ENCODE measurements at regions not wholly inside any gene's neighbourhood (a gene's known extent, or its start where the extent isn't known, plus 50 kb on each side); places are given as distances from the start of the nearest gene placed in this dataset.

GRCh38 chr6:80633412-80633811 is 526.9 kb downstream of the BCKDHB start:
- TF ChIP-seq KAT7 (CRISPR knock-in tag; IDR thresholded peaks at IDR 0.05; ENCODE audit: borderline replicate concordance) (no peak), GRHL2 (CRISPR knock-in tag; IDR thresholded peaks at IDR 0.05; ENCODE audit: insufficient replicate concordance, severe bottlenecking) (no peak), OVOL2 (CRISPR knock-in tag; IDR thresholded peaks at IDR 0.05; ENCODE audit: borderline replicate concordance) (no peak), E2F5 (CRISPR knock-in tag; IDR thresholded peaks at IDR 0.05) (no peak), ZNF512 (CRISPR knock-in tag; IDR thresholded peaks at IDR 0.05; ENCODE audit: borderline replicate concordance) (no peak), MXD4 (CRISPR knock-in tag; IDR thresholded peaks at IDR 0.05; ENCODE audit: borderline replicate concordance) (no peak), ELF4 (CRISPR knock-in tag; IDR thresholded peaks at IDR 0.05; ENCODE audit: low read depth) (no peak), SOX15 (CRISPR knock-in tag; IDR thresholded peaks at IDR 0.05) (no peak), GTF2I (CRISPR knock-in tag; conservative IDR thresholded peaks at IDR 0.05) (no peak), HMGA2 (CRISPR knock-in tag; IDR thresholded peaks at IDR 0.05) (no peak), ZSCAN18 (CRISPR knock-in tag; IDR thresholded peaks at IDR 0.05) (no peak), NFE2L1 (CRISPR knock-in tag; IDR thresholded peaks at IDR 0.05) (no peak)
- TF ChIP-seq, protein P1, sequence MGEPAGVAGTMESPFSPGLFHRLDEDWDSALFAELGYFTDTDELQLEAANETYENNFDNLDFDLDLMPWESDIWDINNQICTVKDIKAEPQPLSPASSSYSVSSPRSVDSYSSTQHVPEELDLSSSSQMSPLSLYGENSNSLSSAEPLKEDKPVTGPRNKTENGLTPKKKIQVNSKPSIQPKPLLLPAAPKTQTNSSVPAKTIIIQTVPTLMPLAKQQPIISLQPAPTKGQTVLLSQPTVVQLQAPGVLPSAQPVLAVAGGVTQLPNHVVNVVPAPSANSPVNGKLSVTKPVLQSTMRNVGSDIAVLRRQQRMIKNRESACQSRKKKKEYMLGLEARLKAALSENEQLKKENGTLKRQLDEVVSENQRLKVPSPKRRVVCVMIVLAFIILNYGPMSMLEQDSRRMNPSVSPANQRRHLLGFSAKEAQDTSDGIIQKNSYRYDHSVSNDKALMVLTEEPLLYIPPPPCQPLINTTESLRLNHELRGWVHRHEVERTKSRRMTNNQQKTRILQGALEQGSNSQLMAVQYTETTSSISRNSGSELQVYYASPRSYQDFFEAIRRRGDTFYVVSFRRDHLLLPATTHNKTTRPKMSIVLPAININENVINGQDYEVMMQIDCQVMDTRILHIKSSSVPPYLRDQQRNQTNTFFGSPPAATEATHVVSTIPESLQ (CRISPR knock-in tag; IDR thresholded peaks at IDR 0.05), result no peak
- TF ChIP-seq, protein P2, sequence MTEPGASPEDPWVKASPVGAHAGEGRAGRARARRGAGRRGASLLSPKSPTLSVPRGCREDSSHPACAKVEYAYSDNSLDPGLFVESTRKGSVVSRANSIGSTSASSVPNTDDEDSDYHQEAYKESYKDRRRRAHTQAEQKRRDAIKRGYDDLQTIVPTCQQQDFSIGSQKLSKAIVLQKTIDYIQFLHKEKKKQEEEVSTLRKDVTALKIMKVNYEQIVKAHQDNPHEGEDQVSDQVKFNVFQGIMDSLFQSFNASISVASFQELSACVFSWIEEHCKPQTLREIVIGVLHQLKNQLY (CRISPR knock-in tag; IDR thresholded peaks at IDR 0.05), result no peak
- Mint-ChIP-seq H3K27me3 (ENCODE audit: low read depth) (no peaks in the 10 kb centered on the region), H3K27ac (no peak overlapping the region), H3K4me1 (peaks cover 15% of the 10 kb centered on the region), H3K9me3 (peaks cover 21% of the 10 kb centered on the region), H3K36me3 (peaks cover 8% of the 10 kb centered on the region), H3K4me3 (no peak overlapping the region)
- DNase-seq (ENCODE audit: low spot score), result no peak
- POLR2A ChIA-PET, result no interaction called here
- CTCF ChIA-PET, result no interaction called here
- ATAC-seq, result no peak

DNA sequence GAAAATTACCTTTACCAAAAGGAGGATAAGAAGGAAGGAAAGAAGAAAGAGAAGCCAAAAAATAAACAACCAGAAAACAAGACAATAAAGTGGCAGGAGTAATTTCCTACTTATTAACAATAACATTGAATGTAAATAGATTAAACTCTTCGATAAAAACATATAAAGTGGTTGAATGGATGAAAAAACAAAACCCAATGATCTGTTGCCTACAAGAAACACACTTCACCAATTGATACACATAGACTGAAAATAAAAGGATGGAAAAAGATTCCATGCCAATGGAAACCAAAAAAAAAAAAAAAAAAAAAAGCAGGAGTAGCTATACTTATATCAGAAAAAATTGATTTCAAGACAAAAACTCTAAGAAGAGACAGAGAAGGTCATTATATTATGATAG is 518.9 kb downstream of the BCKDHB start:
- Mint-ChIP-seq H3K27me3 (ENCODE audit: low read depth) (no peaks in the 10 kb centered on the region), H3K4me1 (no peaks in the 10 kb centered on the region), H3K36me3 (peaks cover 11% of the 10 kb centered on the region), H3K4me3 (no peak overlapping the region), H3K27ac (no peak overlapping the region), H3K9me3 (peaks cover 49% of the 10 kb centered on the region)
- ChIA-PET POLR2A (no interaction called here), CTCF (no interaction called here)
- no peak for DNase-seq (ENCODE audit: low spot score)
- ATAC-seq, result no peak
- TF ChIP-seq CTCF (IDR thresholded peaks at IDR 0.05), result no peak
- no peak for TF ChIP-seq FOXJ3 (CRISPR knock-in tag; IDR thresholded peaks at IDR 0.05; ENCODE audit: borderline replicate concordance)
- TF ChIP-seq E2F4 (CRISPR knock-in tag; IDR thresholded peaks at IDR 0.05; ENCODE audit: borderline replicate concordance, low read depth), result no peak
- no peak for TF ChIP-seq ESRRA (CRISPR knock-in tag; IDR thresholded peaks at IDR 0.05; ENCODE audit: borderline replicate concordance)

Measured in WTC11 (cell line).